ENCODE measurements at regions not wholly inside any gene's neighbourhood (a gene's known extent, or its start where the extent isn't known, plus 50 kb on each side); places are given as distances from the start of the nearest gene placed in this dataset.

DNA sequence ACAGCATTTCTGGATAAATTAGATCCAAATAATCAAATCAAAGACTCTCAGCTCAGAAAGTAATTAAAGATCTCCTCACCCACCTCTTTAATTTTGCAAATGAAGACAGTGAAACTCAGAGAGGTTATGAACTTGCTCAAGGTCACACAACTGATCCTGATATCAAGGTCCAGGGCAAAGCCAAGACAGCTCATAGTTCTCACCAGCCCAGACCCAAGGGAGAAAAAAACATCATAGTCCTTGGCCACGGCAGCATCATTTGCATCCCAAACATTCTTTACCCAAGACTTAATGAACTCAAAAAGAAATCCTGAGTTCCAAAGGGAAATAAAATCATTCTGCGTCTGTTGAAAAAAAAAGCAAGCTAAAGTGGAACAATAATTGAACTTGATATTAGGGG lies 112.1 kb downstream of the DAD1 start:
- TF ChIP-seq CTCF (conservative IDR thresholded peaks at IDR 0.05) = no peak
- TF ChIP-seq ZFX (IDR thresholded peaks at IDR 0.05) = no peak

Measured in C4-2B (cell line).